Left cardiac atrium (tissue), 4 donors: ENCODE measurements at regions not wholly inside any gene's neighbourhood (a gene's known extent, or its start where the extent isn't known, plus 50 kb on each side); places are given as distances from the start of the nearest gene placed in this dataset.

Source experiments
- ATAC-seq, 2 donors: fragments of 200-7000 bp; cut with Tn5 transposase; one replicate each; pipeline ENCODE4 v1.9.1; 2020; ENCODE audit warnings: mild to moderate bottlenecking in 2 of 2, moderate library complexity in 2 of 2
- DNase-seq: peaks from one replicate; pipeline ENCODE4 v3.0.0-alpha.2; 2020
- intact Hi-C, 2 donors: fragments of 100-400 bp; cut with DNase I; formaldehyde crosslinking; loops; one replicate each; pipeline versions ENCODE4 v1.14.1 to v1.15.1; 2022 to 2023
- donor health status: DM: no; HTN: yes; CAD: no.
- donor health status: DM: no; HTN: yes; CAD: no; lungs with severe emphysema.
- donor health status: DM: yes; HTN: yes; CAD: no.
- donor health status: Dilated cardiomyopathy.

- DNase-seq: peak; percentile 29
- ATAC-seq: peak in 1 of 2 donors; percentile 48
- intact Hi-C loops: no loop called here
Observed at GRCh38 chr3:194767446-194768207, 81.9 kb downstream of the FAM43A start.

- intact Hi-C loops: no loop called here
- ATAC-seq: no peak
- peak; percentile 32 for DNase-seq
Observed at GRCh38 chr3:194768586-194768985, 82.9 kb downstream of the FAM43A start.

GRCh38 chr3:194769020-194769643, 83.4 kb downstream of the FAM43A start:
- intact Hi-C loops: no loop called here
- DNase-seq (peak; percentile 96), ATAC-seq (peak; percentile 98 to 100)

- no peak for DNase-seq
- intact Hi-C loops: loop anchor here in 1 of 2 donors (5.0 kb wide), 1 partner anchor 85 kb away; the partner anchor contains the start of gene FAM43A
- ATAC-seq: no peak
Observed at GRCh38 chr3:194772241-194773000, 86.7 kb downstream of the FAM43A start.

GRCh38 chr3:194773216-194773615, 87.5 kb downstream of the FAM43A start:
- peak in 1 of 2 donors; percentile 59 for ATAC-seq
- DNase-seq: peak; percentile 68
- intact Hi-C loops: loop anchor here in 1 of 2 donors (5.0 kb wide), 1 partner anchor 86 kb away; the partner anchor contains the start of gene FAM43A

- DNase-seq (no peak), ATAC-seq (no peak)
- intact Hi-C loops: loop anchor here in 1 of 2 donors (5.0 kb wide), 1 partner anchor 87 kb away; the partner anchor contains the start of gene FAM43A
Observed at GRCh38 chr3:194773771-194774455, 88.2 kb downstream of the FAM43A start.

- intact Hi-C loops: no loop called here
Observed at GRCh38 chr3:194775266-194775665, 89.6 kb downstream of the FAM43A start.

GRCh38 chr3:194775731-194776130, 90.0 kb downstream of the FAM43A start:
- DNase-seq: no peak
- intact Hi-C loops: no loop called here

More at GRCh38 chr3:194775266-194775665, 89.6 kb downstream of the FAM43A start:
- no peak for ATAC-seq
- no peak for DNase-seq

GRCh38 chr3:194777729-194778128, 92.0 kb downstream of the FAM43A start:
- intact Hi-C loops: no loop called here
- ATAC-seq (no peak), DNase-seq (no peak)

More at GRCh38 chr3:194775731-194776130, 90.0 kb downstream of the FAM43A start:
- no peak for ATAC-seq

GRCh38 chr3:194779729-194780224, 94.1 kb downstream of the FAM43A start:
- ATAC-seq (peak; percentile 56 to 70), DNase-seq (no peak)
- intact Hi-C loops: loop anchor here in 1 of 2 donors (5.0 kb wide), 1 partner anchor 38 kb away; no protein-coding TSS in a partner anchor

GRCh38 chr3:194780706-194781105, 95.0 kb downstream of the FAM43A start:
- ATAC-seq: no peak
- intact Hi-C loops: loop anchor here in 1 of 2 donors (5.0 kb wide), 1 partner anchor 37 kb away; no protein-coding TSS in a partner anchor

GRCh38 chr3:194781617-194782016, 95.9 kb downstream of the FAM43A start:
- DNase-seq: no peak
- intact Hi-C loops: loop anchor here in 1 of 2 donors (5.0 kb wide), 1 partner anchor 36 kb away; no protein-coding TSS in a partner anchor

More at GRCh38 chr3:194780706-194781105, 95.0 kb downstream of the FAM43A start:
- DNase-seq: no peak

GRCh38 chr3:194782698-194783404, 97.2 kb downstream of the FAM43A start:
- peak in 1 of 2 donors; percentile 29 for ATAC-seq
- DNase-seq: no peak
- intact Hi-C loops: loop anchor here in 1 of 2 donors (5.0 kb wide), 1 partner anchor 34 kb away; no protein-coding TSS in a partner anchor

More at GRCh38 chr3:194781617-194782016, 95.9 kb downstream of the FAM43A start:
- ATAC-seq: no peak

GRCh38 chr3:194784361-194784760, 98.7 kb downstream of the FAM43A start:
- intact Hi-C loops: loop anchor here in 1 of 2 donors (5.0 kb wide), 1 partner anchor 33 kb away; no protein-coding TSS in a partner anchor
- ATAC-seq (no peak), DNase-seq (no peak)

GRCh38 chr3:194785315-194785714, 99.6 kb downstream of the FAM43A start:
- intact Hi-C loops: no loop called here
- no peak for DNase-seq

GRCh38 chr3:194787072-194787471, 101.4 kb downstream of the FAM43A start:
- intact Hi-C loops: no loop called here
- no peak for DNase-seq
- no peak for ATAC-seq

More at GRCh38 chr3:194785315-194785714, 99.6 kb downstream of the FAM43A start:
- peak; percentile 24 to 60 for ATAC-seq

- intact Hi-C loops: no loop called here
- ATAC-seq: no peak
- no peak for DNase-seq
Observed at GRCh38 chr3:194787650-194788049, 102.0 kb downstream of the FAM43A start.

GRCh38 chr3:194792368-194792767, 106.7 kb downstream of the FAM43A start:
- intact Hi-C loops: no loop called here
- ATAC-seq (no peak), DNase-seq (no peak)
